NCI-H1105 (cell line): ENCODE measurements at regions not wholly inside any gene's neighbourhood (a gene's known extent, or its start where the extent isn't known, plus 50 kb on each side); places are given as distances from the start of the nearest gene placed in this dataset.
"Not testable (repeated sequence)": the region's sequence is repeated elsewhere in the genome, so short reads cannot be mapped to it uniquely, and the experiment has no call there.

Source experiments
- DNase-seq: peaks from one replicate; lab custom pipeline; 2025; lab: John Stamatoyannopoulos, UW

GRCh38 chr9:85487872-85488271, 253.9 kb downstream of the AGTPBP1 start:
- no peak for DNase-seq

DNA sequence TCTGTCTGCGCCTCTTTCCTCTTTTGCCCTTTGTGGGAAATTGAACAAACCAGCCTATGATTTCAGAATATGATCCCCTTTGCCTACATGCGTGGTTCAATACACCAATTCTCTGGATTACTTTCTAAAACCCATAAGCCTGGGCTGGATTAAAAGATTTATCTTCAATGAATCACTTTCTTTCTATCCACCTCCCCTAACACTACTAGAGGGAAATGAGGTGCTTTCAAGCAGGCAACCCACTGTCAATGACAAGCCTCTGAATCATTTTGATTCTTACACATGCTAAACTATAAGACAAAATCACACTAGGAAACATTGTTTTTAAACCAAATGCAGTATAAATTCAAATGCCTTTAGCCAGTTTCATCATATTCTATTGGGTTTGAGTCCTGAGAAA, 257.5 kb downstream of the AGTPBP1 start:
- DNase-seq, result no peak

DNA sequence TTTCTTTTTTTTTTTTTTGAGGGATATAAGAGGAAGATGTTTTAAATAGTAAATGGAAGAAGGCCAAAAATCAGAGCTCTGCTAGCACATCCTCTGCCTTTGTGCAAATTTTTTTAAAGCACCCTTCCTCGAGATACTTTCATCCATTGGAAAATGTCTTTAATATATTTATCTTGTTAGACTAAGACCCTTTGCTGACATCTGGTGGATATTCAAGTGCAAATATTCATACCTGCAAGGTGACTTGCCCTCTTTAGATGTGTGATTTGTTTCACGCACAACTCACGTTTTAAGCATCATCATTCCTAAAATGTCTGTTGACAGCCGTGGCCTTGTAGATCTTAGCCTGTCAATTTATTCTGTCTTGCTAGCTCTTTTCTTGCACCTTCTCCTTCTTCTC, 258.5 kb downstream of the AGTPBP1 start:
- DNase-seq, result no peak

- no peak for DNase-seq
Observed at GRCh38 chr9:85479305-85479704, 262.4 kb downstream of the AGTPBP1 start.

DNA sequence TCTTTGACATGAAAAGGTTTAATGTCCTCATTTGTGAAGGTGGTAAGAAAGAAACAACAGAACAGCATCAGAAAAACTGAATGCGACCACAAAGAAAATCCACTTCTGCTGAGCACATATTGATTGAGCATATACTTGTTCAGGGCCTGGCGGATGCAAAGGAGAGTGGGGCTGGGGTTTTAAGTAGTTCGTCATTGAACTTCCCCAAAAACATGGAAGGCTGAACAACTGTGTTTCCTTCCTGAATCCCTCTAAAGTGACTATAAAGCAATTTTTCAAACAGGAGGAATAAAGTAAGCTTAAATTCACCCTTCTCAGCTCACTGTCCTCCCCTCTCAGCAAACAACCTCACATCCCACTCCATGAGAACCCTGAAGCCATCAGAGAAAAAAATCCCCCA, 262.9 kb downstream of the AGTPBP1 start:
- DNase-seq, result no peak

GRCh38 chr9:85474896-85475295, 266.9 kb downstream of the AGTPBP1 start:
- DNase-seq, result not testable (repeated sequence)

- DNase-seq, result no peak
Observed at GRCh38 chr9:85471791-85472190, 270.0 kb downstream of the AGTPBP1 start.

- no peak for DNase-seq
Observed at GRCh38 chr9:85469041-85469440, 272.7 kb downstream of the AGTPBP1 start.

GRCh38 chr9:85466834-85467233, 274.9 kb downstream of the AGTPBP1 start:
- DNase-seq, result no peak

GRCh38 chr9:85458114-85458864, 283.5 kb downstream of the AGTPBP1 start:
- not testable (repeated sequence) for DNase-seq

- no peak for DNase-seq
Observed at GRCh38 chr9:85453850-85454249, 287.9 kb downstream of the AGTPBP1 start.

DNA sequence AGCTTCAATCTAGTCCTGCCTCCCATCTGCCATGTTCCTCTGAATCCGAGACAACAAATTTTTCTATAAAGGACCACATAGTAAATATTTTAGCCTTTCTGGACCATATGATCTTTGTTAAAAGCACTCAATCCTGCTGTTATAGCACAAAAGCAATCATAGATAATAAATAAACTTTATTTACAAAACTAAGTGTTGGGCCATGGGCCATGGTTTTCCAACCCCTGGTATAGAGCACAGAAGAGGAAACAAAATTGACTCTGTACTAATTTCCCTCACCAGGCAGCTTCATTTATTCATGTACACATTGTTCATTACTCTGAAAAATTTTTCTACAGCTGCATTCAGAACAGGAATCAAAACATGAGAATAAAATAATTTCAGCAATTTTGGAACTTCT, 288.9 kb downstream of the AGTPBP1 start:
- DNase-seq, result no peak

- no peak for DNase-seq
Observed at GRCh38 chr9:85451680-85452079, 290.1 kb downstream of the AGTPBP1 start.

GRCh38 chr9:85445887-85446286, 295.9 kb downstream of the AGTPBP1 start:
- DNase-seq, result no peak

GRCh38 chr9:85444243-85444642, 297.5 kb downstream of the AGTPBP1 start:
- DNase-seq, result no peak

- no peak for DNase-seq
Observed at GRCh38 chr9:85443190-85443598, 298.6 kb downstream of the AGTPBP1 start.

DNA sequence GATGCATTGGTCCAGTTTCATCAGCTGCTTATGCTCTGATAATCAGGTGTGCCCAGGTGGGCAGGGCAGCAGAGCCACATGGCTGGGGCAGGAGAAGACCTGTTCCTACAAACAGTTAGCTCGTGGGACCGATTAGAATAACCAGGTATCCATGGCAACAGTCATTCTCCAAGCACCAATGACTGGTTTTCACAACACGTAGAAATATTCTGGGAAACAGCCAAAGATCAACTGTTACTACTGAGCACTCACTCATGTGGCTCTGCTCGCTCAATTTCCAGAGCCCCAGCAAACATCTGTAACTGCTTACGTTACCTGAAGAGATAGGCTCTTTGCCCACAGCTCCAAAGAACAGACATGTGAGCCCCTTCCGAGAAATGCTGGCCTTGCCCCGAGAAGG, 302.0 kb downstream of the AGTPBP1 start:
- DNase-seq, result no peak

- not testable (repeated sequence) for DNase-seq
Observed at GRCh38 chr9:85433956-85434355, 307.8 kb downstream of the AGTPBP1 start.

- not testable (repeated sequence) for DNase-seq
Observed at GRCh38 chr9:85433551-85433950, 308.2 kb downstream of the AGTPBP1 start.

- DNase-seq, result no peak
Observed at GRCh38 chr9:85433046-85433445, 308.7 kb downstream of the AGTPBP1 start.

- DNase-seq, result no peak
Observed at GRCh38 chr9:85432599-85432998, 309.2 kb downstream of the AGTPBP1 start.

DNA sequence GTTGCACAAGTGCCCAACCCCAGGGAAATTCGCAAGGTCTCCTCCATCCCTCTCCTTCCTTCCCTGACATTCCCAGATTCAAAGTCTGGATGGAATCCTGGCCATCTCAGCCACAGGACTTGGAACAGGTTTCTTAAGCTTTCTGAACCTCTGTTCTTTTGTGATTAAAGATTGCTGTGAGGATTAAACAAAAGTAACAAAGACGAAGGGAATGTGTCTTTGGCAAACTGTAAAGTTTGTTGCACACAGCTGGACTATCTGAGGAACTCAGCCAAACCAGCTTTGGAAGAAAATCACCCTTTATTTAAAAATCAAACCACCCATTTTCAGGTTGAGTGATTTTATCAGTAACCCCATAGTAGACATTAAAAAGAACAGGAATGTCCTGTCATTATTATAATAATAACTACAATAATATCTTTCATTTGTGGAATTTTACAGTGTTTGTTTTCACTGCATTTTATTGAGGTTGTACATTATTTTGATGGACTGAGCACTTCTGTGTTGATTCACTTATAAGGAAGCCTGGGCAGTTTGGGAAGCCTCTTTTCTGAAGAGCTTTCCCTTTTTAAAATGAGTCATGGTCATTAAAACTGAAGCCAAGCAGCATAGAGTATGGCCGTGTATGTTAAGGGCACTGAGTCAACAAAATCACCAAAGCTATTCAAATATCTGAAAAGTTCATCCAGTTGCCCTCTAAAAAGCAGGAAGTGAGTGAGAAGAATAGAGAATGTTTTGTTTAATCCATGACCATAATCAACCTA, 310.2 kb downstream of the AGTPBP1 start:
- no peak for DNase-seq

DNA sequence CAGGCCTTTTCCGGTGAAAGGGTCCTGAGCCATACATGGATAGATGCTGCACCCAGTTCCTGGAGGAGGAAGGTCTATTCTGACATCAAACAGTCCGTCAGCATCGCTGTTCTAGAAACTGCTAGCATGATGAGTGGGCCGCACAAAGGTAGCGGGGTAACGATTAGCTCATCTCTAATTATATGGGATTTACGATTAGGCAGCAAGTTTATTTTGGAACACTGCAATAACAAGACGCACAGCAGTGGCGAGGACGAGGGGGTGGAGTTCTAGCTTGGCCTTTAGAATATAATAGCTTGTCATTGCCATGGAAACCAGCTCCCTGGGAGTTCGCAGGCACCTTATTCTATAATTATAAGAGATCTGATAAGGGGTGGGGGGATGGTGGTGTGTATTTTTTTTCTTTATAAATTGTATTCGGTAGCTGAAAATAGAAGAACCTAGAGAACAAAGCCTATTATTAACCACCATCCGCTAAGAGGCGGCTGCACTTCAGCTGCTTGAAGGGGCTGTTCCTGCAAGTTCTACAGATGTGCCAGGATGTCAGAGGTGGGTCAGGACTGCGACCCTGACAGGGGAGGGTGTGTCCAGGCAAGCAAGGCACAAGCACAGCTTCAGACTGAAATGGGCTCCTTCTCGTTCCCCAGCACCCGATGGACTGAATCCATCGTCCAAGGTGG, 311.0 kb downstream of the AGTPBP1 start:
- DNase-seq, result peak; percentile 78
